GM12892 (cell line): ENCODE measurements at regions not wholly inside any gene's neighbourhood (a gene's known extent, or its start where the extent isn't known, plus 50 kb on each side); places are given as distances from the start of the nearest gene placed in this dataset.

Experiments
- POLR2A ChIP-seq: IDR thresholded peaks from 2 replicates; pipeline ENCODE4 v1.6.1; 2011; ENCODE audit warnings: low read depth, low read length, control low read depth
- POLR2AphosphoS5 ChIP-seq: IDR thresholded peaks from 2 replicates; pipeline ENCODE4 v1.6.1; 2011; ENCODE audit warnings: low read depth, low read length, control low read depth
- TAF1 ChIP-seq: IDR thresholded peaks from 2 replicates; pipeline ENCODE4 v1.6.1; 2011; ENCODE audit warnings: low read depth, mild to moderate bottlenecking, control low read depth, low read length, borderline replicate concordance

DNA sequence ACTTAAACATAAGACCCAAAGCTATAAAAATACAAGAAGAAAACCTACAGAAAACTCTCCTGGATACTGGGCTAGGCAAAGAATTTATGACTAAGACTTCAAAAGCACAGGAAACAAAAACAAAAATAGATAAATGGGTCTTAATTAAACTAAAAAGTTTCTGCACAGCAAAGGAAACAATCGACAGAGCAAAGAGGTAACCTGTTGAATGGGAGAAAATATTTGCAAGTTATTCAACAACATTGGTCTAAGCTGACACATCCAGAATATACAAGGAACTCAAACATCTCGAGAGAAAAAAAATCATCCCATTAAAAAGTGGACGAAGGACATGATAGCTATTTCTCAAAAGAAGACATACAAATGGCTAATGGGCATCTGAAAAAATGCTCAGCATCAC lies 72.3 kb upstream of the RBBP8 start:
- TF ChIP-seq TAF1 = no peak
- TF ChIP-seq POLR2A = no peak
- no peak for TF ChIP-seq POLR2AphosphoS5
